GM21723 (cell line): ENCODE measurements at regions not wholly inside any gene's neighbourhood (a gene's known extent, or its start where the extent isn't known, plus 50 kb on each side); places are given as distances from the start of the nearest gene placed in this dataset.
A peak's percentile ranks its signal among the peaks of the same experiment; 100 is the strongest.
"Not testable (repeated sequence)": the region's sequence is repeated elsewhere in the genome, so short reads cannot be mapped to it uniquely, and the experiment has no call there.

Experiments used
- ATAC-seq: cut with Tn5 transposase; IDR thresholded peaks from one replicate; pipeline ENCODE4 v1.9.1; 2021; ENCODE audit warnings: mild to moderate bottlenecking, moderate library complexity; ENCODE audit not compliant: unreplicated experiment

DNA sequence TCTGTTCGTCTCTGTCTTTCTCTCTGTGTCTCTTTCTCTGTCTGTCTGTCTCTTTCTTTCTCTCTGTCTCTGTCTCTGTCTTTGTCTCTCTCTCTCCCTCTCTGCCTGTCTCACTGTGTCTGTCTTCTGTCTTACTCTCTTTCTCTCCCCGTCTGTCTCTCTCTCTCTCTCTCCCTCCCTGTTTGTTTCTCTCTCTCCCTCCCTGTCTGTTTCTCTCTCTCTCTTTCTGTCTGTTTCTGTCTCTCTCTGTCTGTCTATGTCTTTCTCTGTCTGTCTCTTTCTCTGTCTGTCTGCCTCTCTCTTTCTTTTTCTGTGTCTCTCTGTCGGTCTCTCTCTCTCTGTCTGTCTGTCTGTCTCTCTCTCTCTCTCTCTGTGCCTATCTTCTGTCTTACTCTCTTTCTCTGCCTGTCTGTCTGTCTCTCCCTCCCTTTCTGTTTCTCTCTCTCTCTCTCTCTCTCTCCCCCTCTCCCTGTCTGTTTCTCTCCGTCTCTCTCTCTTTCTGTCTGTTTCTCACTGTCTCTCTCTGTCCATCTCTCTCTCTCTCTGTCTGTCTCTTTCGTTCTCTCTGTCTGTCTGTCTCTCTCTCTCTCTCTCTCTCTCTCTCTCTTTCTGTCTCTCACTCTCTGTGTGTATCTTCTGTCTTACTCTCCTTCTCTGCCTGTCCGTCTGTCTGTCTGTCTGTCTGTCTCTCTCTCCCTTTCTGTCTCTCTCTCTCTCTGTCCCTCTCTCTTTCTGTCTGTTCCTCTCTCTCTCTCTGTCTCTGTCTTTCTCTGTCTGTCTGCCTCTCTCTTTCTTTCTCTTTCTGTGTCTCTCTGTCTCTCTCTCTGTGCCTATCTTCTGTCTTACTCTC, 2065.9 kb upstream of the TPTE start:
- ATAC-seq, result peak; percentile 65

- peak; percentile 77 for ATAC-seq
These were observed 2056.8 kb upstream of the TPTE start for GRCh38 chr21:8464403-8465152.

DNA sequence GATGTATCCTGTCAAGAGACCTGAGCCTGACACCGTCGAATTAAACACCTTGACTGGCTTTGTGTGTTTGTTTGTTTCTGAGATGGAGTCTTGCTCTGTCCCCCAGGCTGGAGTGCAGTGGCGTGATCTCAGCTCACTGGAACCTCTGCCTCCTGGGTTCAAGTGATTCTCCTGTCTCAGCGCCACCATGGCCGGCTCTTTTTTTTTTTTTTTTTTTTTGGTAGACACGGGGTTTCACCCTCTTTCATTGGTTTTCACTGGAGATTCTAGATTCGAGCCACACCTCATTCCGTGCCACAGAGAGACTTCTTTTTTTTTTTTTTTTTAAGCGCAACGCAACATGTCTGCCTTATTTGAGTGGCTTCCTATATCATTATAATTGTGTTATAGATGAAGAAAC, 2054.7 kb upstream of the TPTE start:
- not testable (repeated sequence) for ATAC-seq
